Heart left ventricle (tissue), 16 donors: ENCODE measurements at regions not wholly inside any gene's neighbourhood (a gene's known extent, or its start where the extent isn't known, plus 50 kb on each side); places are given as distances from the start of the nearest gene placed in this dataset.
"Not testable (repeated sequence)": the region's sequence is repeated elsewhere in the genome, so short reads cannot be mapped to it uniquely, and the experiment has no call there.

Experiments
- ATAC-seq, 4 donors: fragments of 200-7000 bp; cut with Tn5 transposase; one replicate each; pipeline ENCODE4 v1.9.1; 2020 to 2022; ENCODE audit warnings: moderate library complexity in 4 of 4, mild to moderate bottlenecking in 3 of 4, moderate number of reproducible peaks in 1 of 4
- DNase-seq, 5 donors: peaks; one replicate each; pipeline ENCODE4 v3.0.0-alpha.2; 2020
- H3K27ac ChIP-seq, 12 donors: fragments of 200-600 bp; sonication (generic) in 4 of 12; one replicate each; pipeline versions ENCODE4 v1.5.0 to v1.8.0; 2016 to 2022; ENCODE audit warnings: mild to moderate bottlenecking in 2 of 12
- H3K27me3 ChIP-seq, 9 donors: fragments of 200-600 bp; sonication (generic) in 2 of 9; one replicate each; pipeline versions ENCODE4 v1.5.1 to v1.8.0; 2016 to 2022; ENCODE audit warnings: mild to moderate bottlenecking in 3 of 9
- H3K36me3 ChIP-seq, 9 donors: fragments of 200-600 bp; sonication (generic) in 2 of 9; one replicate each; pipeline versions ENCODE4 v1.5.0 to v1.8.0; 2018 to 2022; ENCODE audit warnings: mild to moderate bottlenecking in 2 of 9
- H3K4me1 ChIP-seq, 12 donors: fragments of 200-600 bp; sonication (generic) in 4 of 12; one replicate each; pipeline versions ENCODE4 v1.5.0 to v1.8.0; 2016 to 2022; ENCODE audit warnings: mild to moderate bottlenecking in 3 of 12
- H3K4me3 ChIP-seq, 12 donors: fragments of 200-600 bp; sonication (generic) in 4 of 12; one replicate each; pipeline versions ENCODE4 v1.5.0 to v1.8.0; 2017 to 2022; ENCODE audit warnings: mild to moderate bottlenecking in 9 of 12, moderate library complexity in 4 of 12
- H3K9me3 ChIP-seq, 12 donors: fragments of 200-600 bp; sonication (generic) in 4 of 12; one replicate each; pipeline versions ENCODE4 v1.5.0 to v1.8.0; 2016 to 2022; ENCODE audit warnings: mild to moderate bottlenecking in 1 of 12
- CTCF ChIP-seq, 12 donors: fragments of 200-600 bp; sonication (generic) in 4 of 12; IDR thresholded peaks; one replicate each; pipeline versions ENCODE4 v1.5.0 to v1.8.0; 2018 to 2022; ENCODE audit warnings: antibody characterized with exemption in 12 of 12, mild to moderate bottlenecking in 5 of 12
- POLR2A ChIP-seq, 2 donors: fragments of 450-650 bp; IDR thresholded peaks; one replicate each; pipeline ENCODE4 v1.6.1; 2017; ENCODE audit warnings: antibody characterized with exemption in 2 of 2, mild to moderate bottlenecking in 2 of 2, moderate library complexity in 2 of 2
- WGBS, 4 donors: extraction: QIAGEN DNeasy Blood & Tissue Kit in 2 of 4; methylation state at CpG; one replicate each; pipeline versions ENCODE4 v1.1.5 to v1.1.7; 2013 to 2018; 5-methylcytosine and 5-hydroxymethylcytosine counted together
- intact Hi-C, 10 donors: fragments of 100-400 bp; cut with DNase I; formaldehyde crosslinking; loops; one replicate each; pipeline versions ENCODE4 v1.11.1 to v1.14.2; 2022
- donor health status: ischemic (EF 13 %, LVEDD 7.1; RV severe dilation, severe dysfunction).
- donor health status: healthy with polysubstance abuse.
- donor health status: DM: no; HTN: yes; CAD: no.
- donor health status: DM: no; HTN: no; CAD: no.
- donor health status: ischemic (EF 25% LVEDD 6.9; RV normal size, moderate dysfunction).
- donor health status: ischemic (EF 25% LVEDD 5.7; RV mildly dilated, moderate dysfunction).
- donor health status: healthy.
- donor health status: DM: yes; HTN: yes; CAD: no.
- donor health status: ischemic (EF 35%, LVEDD 5.7; RV mildly dilated, moderate dysfunction).
- donor health status: nonischemic (EF 11% LVEDD 7.7; RV severe dilation, severe dysfunction).
- donor health status: DM: yes; HTN: yes; CAD: no.
- donor health status: PGD.
- donor health status: ischemic (EF 29% LVEDD 5.4; RV normal size, mild dysfunction).
- donor health status: nonischemic (EF 23%, LVEDD 6.1; RV moderate dilation, normal function).

GRCh38 chr9:79089054-79089560, 482.7 kb upstream of the TLE4 start:
- H3K4me3 ChIP-seq, result no peak overlapping the region
- intact Hi-C loops, result no loop called here
- no peaks in the 10 kb centered on the region for H3K36me3 ChIP-seq
- no peaks in the 10 kb centered on the region for H3K27me3 ChIP-seq
- no peaks in the 10 kb centered on the region for H3K4me1 ChIP-seq
- TF ChIP-seq CTCF (IDR thresholded peaks at IDR 0.05) (no peak), POLR2A (IDR thresholded peaks at IDR 0.05) (no peak)
- DNase-seq (no peak), ATAC-seq (no peak)
- H3K9me3 ChIP-seq, result peaks cover 0 to 7% (median 0%) of the 10 kb centered on the region in 12 donors
- no peak overlapping the region for H3K27ac ChIP-seq

- 52 to 59% (median 55%) methylated on average over 2 of the region's 2 CpGs for WGBS, 4 donors
- not testable (repeated sequence) for DNase-seq, H3K27ac ChIP-seq, H3K9me3 ChIP-seq, H3K4me1 ChIP-seq, H3K4me3 ChIP-seq, ATAC-seq, H3K36me3 ChIP-seq, H3K27me3 ChIP-seq
- intact Hi-C loops, result loop anchor here in 1 of 10 donors (10.0 kb wide), 1 partner anchor 65 kb away; no protein-coding TSS in a partner anchor
These were observed 481.9 kb upstream of the TLE4 start for GRCh38 chr9:79089851-79090250.

- H3K27me3 ChIP-seq, H3K9me3 ChIP-seq, DNase-seq, H3K27ac ChIP-seq, ATAC-seq, H3K4me3 ChIP-seq, H3K36me3 ChIP-seq, intact Hi-C loops, H3K4me1 ChIP-seq: not testable (repeated sequence)
- 88 to 95% (median 93%) methylated on average over 13 to 17 of the region's 17 CpGs for WGBS, 4 donors
These were observed 468.5 kb upstream of the TLE4 start for GRCh38 chr9:79103257-79103656.

GRCh38 chr9:79104216-79104615, 467.5 kb upstream of the TLE4 start:
- no peak overlapping the region for H3K27ac ChIP-seq

GRCh38 chr9:79104951-79105350, 466.8 kb upstream of the TLE4 start:
- ATAC-seq (no peak), DNase-seq (no peak)
- no peak overlapping the region for H3K4me3 ChIP-seq
- no peaks in the 10 kb centered on the region for H3K4me1 ChIP-seq
- intact Hi-C loops, result no loop called here
- peaks cover 0 to 4% (median 0%) of the 10 kb centered on the region in 12 donors for H3K9me3 ChIP-seq
- TF ChIP-seq CTCF (IDR thresholded peaks at IDR 0.05), result no peak
- TF ChIP-seq POLR2A (IDR thresholded peaks at IDR 0.05), result no peak
- no peak overlapping the region for H3K27ac ChIP-seq
- no peaks in the 10 kb centered on the region for H3K36me3 ChIP-seq
- WGBS, 4 donors, result 76 to 89% (median 86%) methylated on average over 2 of the region's 2 CpGs
- H3K27me3 ChIP-seq, result no peaks in the 10 kb centered on the region

More at GRCh38 chr9:79104216-79104615, 467.5 kb upstream of the TLE4 start:
- DNase-seq, result no peak
- intact Hi-C loops, result no loop called here
- Histone ChIP-seq H3K27me3 (no peaks in the 10 kb centered on the region), H3K4me3 (no peak overlapping the region), H3K9me3 (peaks cover 0 to 4% (median 0%) of the 10 kb centered on the region in 12 donors), H3K36me3 (no peaks in the 10 kb centered on the region), H3K4me1 (no peaks in the 10 kb centered on the region)
- no peak for ATAC-seq
- WGBS, 4 donors, result 91 to 98% (median 95%) methylated on average over 1 of the region's 1 CpG
- TF ChIP-seq CTCF (IDR thresholded peaks at IDR 0.05) (no peak), POLR2A (IDR thresholded peaks at IDR 0.05) (no peak)
